Panc1 (cell line): ENCODE measurements at regions not wholly inside any gene's neighbourhood (a gene's known extent, or its start where the extent isn't known, plus 50 kb on each side); places are given as distances from the start of the nearest gene placed in this dataset.

Experiments used
- ATAC-seq: fragments of 200-7000 bp; cut with Tn5 transposase; 2 replicates; pipeline ENCODE4 v1.9.1; 2020; ENCODE audit warnings: mild to moderate bottlenecking, moderate library complexity
- BruUV-seq: library from RNA; stranded (reverse); fragments of 400-500 nt; replicated peaks from 2 replicates; lab custom pipeline; 2021; lab: Mats Ljungman, UMichigan
- CTCF ChIA-PET: fragments of 300-600 bp; sonication (Branson Sonifier 250); formaldehyde crosslinking; loops from one replicate; lab custom pipeline; 2022; ENCODE audit warnings: antibody characterized with exemption; lab: Charles Lee
- POLR2A ChIA-PET: fragments of 300-600 bp; sonication (Branson Sonifier 250); formaldehyde crosslinking; loops from one replicate; lab custom pipeline; 2022; ENCODE audit warnings: antibody characterized with exemption; lab: Charles Lee
- DNase-seq: peaks from one replicate; pipeline ENCODE4 v3.0.0-alpha.2; 2010; ENCODE audit warnings: low read depth, low spot score
- H3K27ac ChIP-seq: 2 replicates; pipeline ENCODE4 v1.5.1; 2011; ENCODE audit warnings: mild to moderate bottlenecking, low read length, inconsistent platforms
- H3K27me3 ChIP-seq: fragments of 200-500 bp; sonication (Bioruptor generic); 2 replicates; pipeline ENCODE4 v1.6.0; 2014; ENCODE audit warnings: low read length, inconsistent platforms; ENCODE audit not compliant: control insufficient read depth, insufficient read depth
- H3K36me3 ChIP-seq: fragments of 200-500 bp; sonication (Bioruptor generic); 2 replicates; pipeline ENCODE4 v1.5.1; 2014; ENCODE audit warnings: inconsistent platforms, mild to moderate bottlenecking, low read length, moderate library complexity; ENCODE audit not compliant: control insufficient read depth, insufficient read depth
- H3K4me1 ChIP-seq: 2 replicates; pipeline ENCODE4 v1.5.1; 2011; ENCODE audit warnings: inconsistent platforms, mild to moderate bottlenecking, low read length, moderate library complexity; ENCODE audit not compliant: control insufficient read depth, insufficient read depth
- H3K4me3 ChIP-seq, 2 experiments: 2 replicates each; pipeline ENCODE4 v1.5.1; 2011 to 2012; ENCODE audit warnings: low read depth in 2 of 2, low read length in 2 of 2, mild to moderate bottlenecking in 2 of 2, inconsistent platforms in 1 of 2, moderate library complexity in 1 of 2
- H3K9me3 ChIP-seq: fragments of 200-500 bp; sonication (Bioruptor generic); 2 replicates; pipeline ENCODE4 v1.5.1; 2014; ENCODE audit warnings: low read depth, mild to moderate bottlenecking, inconsistent platforms, low read length, moderate library complexity; ENCODE audit not compliant: control insufficient read depth, insufficient read depth
- CTCF ChIP-seq: fragments of 450-650 bp; IDR thresholded peaks from 2 replicates; pipeline ENCODE4 v1.5.1; 2017; ENCODE audit warnings: mild to moderate bottlenecking
- POLR2AphosphoS5 ChIP-seq: IDR thresholded peaks from 2 replicates; pipeline ENCODE4 v1.6.1; 2012; ENCODE audit warnings: mild to moderate bottlenecking, low read depth, low read length, moderate library complexity
- SIN3A ChIP-seq: IDR thresholded peaks from 2 replicates; pipeline ENCODE4 v1.6.1; 2012; ENCODE audit warnings: low read depth, mild to moderate bottlenecking, low read length, moderate library complexity, borderline replicate concordance; ENCODE audit not compliant: insufficient read depth
- TCF7L2 ChIP-seq: IDR thresholded peaks from 2 replicates; pipeline ENCODE4 v1.6.1; 2011; ENCODE audit warnings: mild to moderate bottlenecking, low read depth, low read length, inconsistent platforms
- in situ Hi-C: cut with HindIII; loops from 2 replicates; pipeline ENCODE4 v1.10.0; 2016; ENCODE audit warnings: low sequenced_read_pairs, low pct_unique_long_range_greater_than_20kb
- intact Hi-C: fragments of 100-400 bp; cut with micrococcal nuclease; formaldehyde crosslinking; loops from one replicate; pipeline ENCODE4 v1.10.0; 2022; ENCODE audit not compliant: unreplicated experiment
- TF ChIP-seq, protein P1 (sequence below), 2 experiments: IDR thresholded peaks; 2 replicates each; pipeline ENCODE4 v1.6.1; 2011 to 2012; ENCODE audit warnings: low read depth in 2 of 2, control low read depth in 1 of 2, low read length in 1 of 2, mild to moderate bottlenecking in 1 of 2, moderate library complexity in 1 of 2; ENCODE audit not compliant: insufficient read depth in 1 of 2

DNA sequence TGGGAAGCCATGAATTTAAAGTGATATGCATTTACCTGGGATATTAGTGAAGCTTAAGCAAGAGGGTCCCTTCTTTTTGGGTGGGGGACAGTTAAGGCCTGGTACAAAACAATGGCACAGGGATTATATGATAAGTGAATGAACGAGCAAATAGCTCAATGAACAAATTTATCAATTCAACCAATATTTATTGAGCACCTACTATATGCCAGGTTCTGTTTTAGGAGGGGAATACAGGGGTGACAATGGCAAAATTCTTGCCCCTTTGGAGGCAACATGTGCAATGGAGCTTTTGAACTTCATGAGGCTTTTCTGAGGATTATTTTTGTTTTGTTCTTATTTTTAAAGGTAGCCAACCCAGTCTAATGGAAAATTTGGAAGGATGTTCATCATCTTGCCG lies 68.2 kb downstream of the FOXD2 start:
- BruUV-seq: no TSS peak
- no peaks in the 10 kb centered on the region for H3K9me3 ChIP-seq
- no peak overlapping the region for H3K4me3 ChIP-seq
- ATAC-seq: no peak
- no peak overlapping the region for H3K27ac ChIP-seq
- ChIA-PET CTCF (interaction anchor here (1.0 kb wide), 1 partner anchor 69 kb away, joined by 3 read pairs; the partner anchor contains the start of gene FOXD2), POLR2A (no interaction called here)
- H3K36me3 ChIP-seq: no peaks in the 10 kb centered on the region
- H3K4me1 ChIP-seq: peaks cover 6% of the 10 kb centered on the region; the same call in 1 of the 2 replicates
- peaks cover 20% of the 10 kb centered on the region for H3K27me3 ChIP-seq
- no peak for DNase-seq
- intact Hi-C loops: no loop called here
- in situ Hi-C loops: no loop called here
- TF ChIP-seq, protein P1, sequence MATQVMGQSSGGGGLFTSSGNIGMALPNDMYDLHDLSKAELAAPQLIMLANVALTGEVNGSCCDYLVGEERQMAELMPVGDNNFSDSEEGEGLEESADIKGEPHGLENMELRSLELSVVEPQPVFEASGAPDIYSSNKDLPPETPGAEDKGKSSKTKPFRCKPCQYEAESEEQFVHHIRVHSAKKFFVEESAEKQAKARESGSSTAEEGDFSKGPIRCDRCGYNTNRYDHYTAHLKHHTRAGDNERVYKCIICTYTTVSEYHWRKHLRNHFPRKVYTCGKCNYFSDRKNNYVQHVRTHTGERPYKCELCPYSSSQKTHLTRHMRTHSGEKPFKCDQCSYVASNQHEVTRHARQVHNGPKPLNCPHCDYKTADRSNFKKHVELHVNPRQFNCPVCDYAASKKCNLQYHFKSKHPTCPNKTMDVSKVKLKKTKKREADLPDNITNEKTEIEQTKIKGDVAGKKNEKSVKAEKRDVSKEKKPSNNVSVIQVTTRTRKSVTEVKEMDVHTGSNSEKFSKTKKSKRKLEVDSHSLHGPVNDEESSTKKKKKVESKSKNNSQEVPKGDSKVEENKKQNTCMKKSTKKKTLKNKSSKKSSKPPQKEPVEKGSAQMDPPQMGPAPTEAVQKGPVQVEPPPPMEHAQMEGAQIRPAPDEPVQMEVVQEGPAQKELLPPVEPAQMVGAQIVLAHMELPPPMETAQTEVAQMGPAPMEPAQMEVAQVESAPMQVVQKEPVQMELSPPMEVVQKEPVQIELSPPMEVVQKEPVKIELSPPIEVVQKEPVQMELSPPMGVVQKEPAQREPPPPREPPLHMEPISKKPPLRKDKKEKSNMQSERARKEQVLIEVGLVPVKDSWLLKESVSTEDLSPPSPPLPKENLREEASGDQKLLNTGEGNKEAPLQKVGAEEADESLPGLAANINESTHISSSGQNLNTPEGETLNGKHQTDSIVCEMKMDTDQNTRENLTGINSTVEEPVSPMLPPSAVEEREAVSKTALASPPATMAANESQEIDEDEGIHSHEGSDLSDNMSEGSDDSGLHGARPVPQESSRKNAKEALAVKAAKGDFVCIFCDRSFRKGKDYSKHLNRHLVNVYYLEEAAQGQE (IDR thresholded peaks at IDR 0.05; ENCODE audit: insufficient read depth in 1 of 2, low read depth in 2 of 2, low read length in 1 of 2): no peak
- no peak for TF ChIP-seq SIN3A
- TF ChIP-seq CTCF: no peak
- TF ChIP-seq TCF7L2: no peak
- no peak for TF ChIP-seq POLR2AphosphoS5

- TF ChIP-seq CTCF: no peak
- TF ChIP-seq, protein P1 (IDR thresholded peaks at IDR 0.05; ENCODE audit: insufficient read depth in 1 of 2, low read depth in 2 of 2, low read length in 1 of 2): no peak
- no peak for TF ChIP-seq TCF7L2
- no peak for TF ChIP-seq POLR2AphosphoS5
- TF ChIP-seq SIN3A: no peak
- DNase-seq (no peak), ATAC-seq (no peak)
- Histone ChIP-seq H3K27me3 (peaks cover 22% of the 10 kb centered on the region), H3K4me1 (peaks cover 6% of the 10 kb centered on the region; the same call in 1 of the 2 replicates), H3K4me3 (no peak overlapping the region), H3K27ac (no peak overlapping the region), H3K36me3 (no peaks in the 10 kb centered on the region), H3K9me3 (no peaks in the 10 kb centered on the region)
- in situ Hi-C loops (no loop called here), intact Hi-C loops (no loop called here)
- ChIA-PET CTCF (interaction anchor here (1.0 kb wide), 2 partner anchors 70 to 219 kb away, joined by 3 read pairs; partner anchors contain the start of gene FOXD2), POLR2A (no interaction called here)
- no TSS peak for BruUV-seq
Observed at GRCh38 chr1:47507144-47507543, 69.3 kb downstream of the FOXD2 start.
